Esophagus muscularis mucosa (tissue), 3 donors: ENCODE measurements at regions not wholly inside any gene's neighbourhood (a gene's known extent, or its start where the extent isn't known, plus 50 kb on each side); places are given as distances from the start of the nearest gene placed in this dataset.

Source experiments
- CTCF ChIP-seq, 3 experiments: fragments of 200-600 bp in 2 of 3; fragments of 450-650 bp in 1 of 3; sonication (generic) in 2 of 3; IDR thresholded peaks; one replicate each; pipeline ENCODE4 v1.5.1; 2017 to 2019; ENCODE audit warnings: antibody characterized with exemption in 3 of 3, mild to moderate bottlenecking in 2 of 3, moderate library complexity in 1 of 3
- POLR2A ChIP-seq: fragments of 450-650 bp; IDR thresholded peaks from one replicate; pipeline ENCODE4 v1.6.1; 2017; ENCODE audit warnings: antibody characterized with exemption, moderate library complexity, mild to moderate bottlenecking, low read depth

- TF ChIP-seq POLR2A (no peak), CTCF (IDR thresholded peaks at IDR 0.05) (no peak)
Observed at GRCh38 chr5:106873568-106873967, 797.2 kb downstream of the EFNA5 start.
